Epithelial cell of proximal tubule (primary cell): ENCODE measurements at regions not wholly inside any gene's neighbourhood (a gene's known extent, or its start where the extent isn't known, plus 50 kb on each side); places are given as distances from the start of the nearest gene placed in this dataset.

Experiments
- DNase-seq: peaks from one replicate; pipeline ENCODE4 v3.0.0-alpha.2; 2011; ENCODE audit warnings: low read depth
- H3K4me3 ChIP-seq: 2 replicates; pipeline ENCODE4 v1.5.1; 2011; ENCODE audit warnings: low read depth, mild to moderate bottlenecking, low read length
- TF ChIP-seq, protein P1 (sequence below): conservative IDR thresholded peaks from 2 replicates; pipeline ENCODE4 v1.5.1; 2012; ENCODE audit warnings: low read depth, mild to moderate bottlenecking, low read length

DNA sequence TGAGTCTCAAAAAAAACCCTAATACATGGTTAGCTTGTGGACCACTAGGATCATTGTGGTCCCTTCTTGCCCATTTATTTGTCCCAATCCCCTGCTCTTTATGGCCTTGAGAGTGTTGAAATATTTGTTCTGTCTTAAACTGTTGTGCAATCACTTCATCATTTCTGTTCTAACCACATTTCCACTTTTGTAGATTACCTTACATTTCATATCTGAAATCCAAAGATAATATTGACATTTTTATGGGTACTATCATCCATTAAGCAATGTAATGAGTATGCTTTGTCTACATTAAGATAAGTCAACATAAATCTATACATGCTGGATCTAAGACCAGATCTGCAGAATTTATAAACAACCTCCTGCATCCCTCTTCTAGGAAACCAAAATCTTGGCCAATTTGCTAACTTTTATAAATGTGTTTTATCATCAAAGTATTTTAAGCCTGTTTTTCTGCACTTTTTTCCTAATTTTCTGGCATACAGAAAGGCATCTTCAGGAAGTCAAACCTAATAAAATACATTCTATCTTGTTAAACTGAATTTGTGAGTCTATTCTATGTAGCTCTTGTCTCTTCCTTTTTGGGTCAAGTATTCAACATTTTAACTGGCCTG, 359.4 kb upstream of the CELF2 start:
- TF ChIP-seq, protein P1, sequence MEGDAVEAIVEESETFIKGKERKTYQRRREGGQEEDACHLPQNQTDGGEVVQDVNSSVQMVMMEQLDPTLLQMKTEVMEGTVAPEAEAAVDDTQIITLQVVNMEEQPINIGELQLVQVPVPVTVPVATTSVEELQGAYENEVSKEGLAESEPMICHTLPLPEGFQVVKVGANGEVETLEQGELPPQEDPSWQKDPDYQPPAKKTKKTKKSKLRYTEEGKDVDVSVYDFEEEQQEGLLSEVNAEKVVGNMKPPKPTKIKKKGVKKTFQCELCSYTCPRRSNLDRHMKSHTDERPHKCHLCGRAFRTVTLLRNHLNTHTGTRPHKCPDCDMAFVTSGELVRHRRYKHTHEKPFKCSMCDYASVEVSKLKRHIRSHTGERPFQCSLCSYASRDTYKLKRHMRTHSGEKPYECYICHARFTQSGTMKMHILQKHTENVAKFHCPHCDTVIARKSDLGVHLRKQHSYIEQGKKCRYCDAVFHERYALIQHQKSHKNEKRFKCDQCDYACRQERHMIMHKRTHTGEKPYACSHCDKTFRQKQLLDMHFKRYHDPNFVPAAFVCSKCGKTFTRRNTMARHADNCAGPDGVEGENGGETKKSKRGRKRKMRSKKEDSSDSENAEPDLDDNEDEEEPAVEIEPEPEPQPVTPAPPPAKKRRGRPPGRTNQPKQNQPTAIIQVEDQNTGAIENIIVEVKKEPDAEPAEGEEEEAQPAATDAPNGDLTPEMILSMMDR, result no peak
- no peak for DNase-seq

DNA sequence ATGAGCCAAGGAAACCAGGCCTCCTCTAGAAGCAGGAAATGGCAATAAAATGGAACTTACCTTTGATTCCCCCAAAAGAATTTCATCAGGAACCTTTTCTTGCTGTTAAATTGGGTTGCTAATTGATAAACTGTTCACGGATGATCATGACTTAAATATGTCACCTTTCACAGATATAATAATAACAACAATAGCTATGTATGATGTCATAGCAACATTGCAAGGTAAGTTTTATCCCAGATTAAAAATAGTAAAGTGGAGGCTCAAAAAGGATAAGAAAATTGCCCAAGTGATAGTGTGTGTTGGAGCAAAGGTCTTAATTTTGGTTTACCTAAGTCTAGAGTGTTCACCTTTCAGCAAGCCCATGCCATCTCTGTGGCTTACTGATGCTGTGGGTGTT, 357.6 kb upstream of the CELF2 start:
- H3K4me3 ChIP-seq, result no peak overlapping the region
- TF ChIP-seq, protein P1, result no peak
- no peak for DNase-seq

More for the DNA sequence above, 359.4 kb upstream of the CELF2 start:
- no peak overlapping the region for H3K4me3 ChIP-seq

DNA sequence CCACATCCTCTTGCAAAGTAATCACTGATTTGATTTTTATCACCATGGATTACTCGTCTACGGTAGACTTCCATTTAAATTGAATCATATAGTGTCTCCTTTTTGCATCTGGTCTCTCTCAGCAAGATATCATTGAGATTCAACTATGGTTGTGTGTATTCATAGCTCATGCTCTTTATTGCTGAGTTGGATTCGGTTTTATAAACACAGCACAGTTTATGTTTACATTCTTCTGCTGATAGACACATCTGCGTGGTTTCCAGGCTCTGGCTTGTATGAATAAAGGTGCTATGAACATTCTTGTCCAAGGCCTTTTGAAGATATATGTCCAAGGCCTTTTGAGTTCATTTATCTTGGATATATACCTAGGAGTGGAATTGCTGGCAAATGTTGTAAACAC, 356.5 kb upstream of the CELF2 start:
- TF ChIP-seq, protein P1, result no peak
- DNase-seq, result no peak

DNA sequence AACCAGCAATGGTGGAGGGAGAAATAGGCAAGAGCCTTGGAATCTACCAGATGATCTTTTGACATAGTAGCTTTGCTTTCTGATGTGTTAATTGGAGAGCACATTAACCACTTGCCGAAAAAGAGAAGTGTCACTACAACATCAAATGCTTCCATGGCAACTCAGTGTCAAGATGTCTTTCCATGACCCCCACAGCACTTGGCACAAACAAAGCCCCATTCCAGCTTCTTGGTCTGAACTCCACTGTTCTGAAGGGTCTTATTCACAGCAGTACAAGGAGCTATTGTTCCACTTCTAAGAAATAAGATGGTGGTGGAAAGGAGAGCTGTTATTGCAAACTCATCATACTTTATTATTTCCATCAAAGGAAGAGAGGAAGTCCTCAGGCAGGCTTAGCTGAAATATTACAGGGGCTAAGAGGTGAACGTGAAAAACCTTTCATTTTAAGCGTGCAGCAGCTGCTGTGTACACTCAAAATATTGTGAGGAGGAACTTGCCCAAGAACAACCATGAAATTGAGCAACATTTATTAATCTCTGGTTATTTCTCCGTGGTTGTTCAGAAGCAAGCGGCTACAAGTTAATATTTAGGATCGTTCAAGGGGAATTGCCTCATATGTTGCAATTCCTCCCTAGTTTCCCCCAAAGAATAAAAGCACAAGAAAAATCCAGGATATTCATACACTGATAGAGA, 354.8 kb upstream of the CELF2 start:
- no peak overlapping the region for H3K4me3 ChIP-seq
- DNase-seq, result no peak
- TF ChIP-seq, protein P1, result no peak

More for the DNA sequence above, 356.5 kb upstream of the CELF2 start:
- no peak overlapping the region for H3K4me3 ChIP-seq

DNA sequence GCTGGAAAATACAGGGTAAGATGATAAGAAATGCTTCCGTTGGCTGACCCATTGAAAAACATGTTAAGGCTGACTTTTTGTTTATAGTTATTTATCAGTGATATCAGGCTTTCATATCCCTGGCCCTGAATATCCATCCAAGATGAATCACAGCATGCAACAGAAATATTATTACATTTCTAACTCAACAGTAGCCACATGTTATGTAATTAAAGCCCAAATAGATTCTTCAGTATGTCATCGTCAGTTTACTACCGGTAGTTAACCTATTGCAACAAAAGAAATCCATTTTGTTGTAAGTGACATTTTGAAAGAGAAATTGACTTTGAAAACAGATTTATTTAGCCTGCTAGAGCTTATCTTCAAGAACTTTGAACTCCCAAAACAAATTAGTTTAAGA, 354.1 kb upstream of the CELF2 start:
- TF ChIP-seq, protein P1, result no peak
- no peak for DNase-seq
- H3K4me3 ChIP-seq, result no peak overlapping the region

DNA sequence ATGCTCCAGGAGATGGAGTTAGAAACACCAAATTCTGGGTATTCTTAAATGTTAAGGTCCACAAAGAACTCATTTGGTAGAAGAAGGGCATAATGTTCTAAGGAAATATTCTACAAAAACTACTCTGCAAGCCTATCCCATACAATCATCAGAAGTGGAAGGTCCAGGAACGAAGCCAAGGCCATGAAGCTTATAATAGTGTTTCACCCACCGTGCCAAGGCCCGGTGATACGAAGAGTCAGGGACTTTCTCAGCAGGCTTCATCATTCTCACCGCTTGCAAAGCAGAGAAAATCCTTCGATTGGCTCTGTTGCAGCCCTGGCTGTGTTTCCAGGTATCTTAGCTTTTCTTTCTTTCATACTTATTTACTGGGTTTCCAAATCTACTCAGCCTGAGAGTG, 351.9 kb upstream of the CELF2 start:
- H3K4me3 ChIP-seq, result no peak overlapping the region
- no peak for DNase-seq
- TF ChIP-seq, protein P1, result no peak

DNA sequence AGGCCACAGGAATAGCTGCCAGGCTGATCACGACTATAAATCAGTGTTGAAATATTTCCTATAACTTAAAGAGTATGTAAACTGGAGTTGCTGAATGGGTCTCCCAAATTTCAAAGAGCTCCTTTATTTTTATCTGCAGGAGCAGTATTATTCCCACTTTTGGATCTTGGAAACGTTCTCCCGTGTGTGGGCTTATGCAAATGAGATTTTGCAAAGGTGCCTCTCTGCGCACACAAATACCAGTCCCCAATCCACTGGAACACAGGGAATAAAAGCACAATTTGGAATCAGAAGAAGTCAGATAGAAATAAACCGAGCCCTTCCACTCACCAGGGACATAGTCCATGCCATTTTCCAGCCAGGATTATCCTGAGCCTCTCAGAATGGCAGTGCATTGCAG, 350.2 kb upstream of the CELF2 start:
- no peak overlapping the region for H3K4me3 ChIP-seq
- TF ChIP-seq, protein P1, result no peak
- DNase-seq, result no peak
